ENCODE measurements at regions not wholly inside any gene's neighbourhood (a gene's known extent, or its start where the extent isn't known, plus 50 kb on each side); places are given as distances from the start of the nearest gene placed in this dataset.

DNA sequence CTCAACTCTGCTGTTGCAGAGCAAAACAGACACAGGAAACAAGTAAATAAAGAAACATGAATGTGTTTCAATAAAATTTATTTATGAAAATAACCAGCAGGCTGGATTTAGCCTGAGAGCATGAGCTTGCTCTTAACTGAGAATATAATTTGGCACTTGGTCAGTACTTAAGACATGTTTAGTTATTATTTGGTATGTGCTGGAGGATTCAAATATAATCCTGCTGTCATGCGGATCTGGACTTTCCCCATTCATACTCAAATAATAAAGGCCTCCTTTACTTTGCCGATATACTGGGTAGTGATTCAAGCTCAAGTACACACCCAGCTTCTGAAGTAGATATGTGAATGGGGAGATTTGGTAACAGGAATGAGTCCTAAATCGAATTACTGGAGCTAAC, 465.5 kb upstream of the HS3ST1 start:
- H3K27ac ChIP-seq: no peak overlapping the region
- H3K27me3 ChIP-seq (ENCODE audit: insufficient read depth, low read depth): no peaks in the 10 kb centered on the region
- no peak overlapping the region for H3K4me3 ChIP-seq (IDR thresholded peaks at IDR 0.05; ENCODE audit: insufficient read depth, low read depth, low read length)
- H2AFZ ChIP-seq (ENCODE audit: low read depth): no peak overlapping the region
- no peaks in the 10 kb centered on the region for H3K4me1 ChIP-seq (ENCODE audit: low read depth, poor library complexity, severe bottlenecking)
- no peak overlapping the region for H3K9ac ChIP-seq
- TF ChIP-seq, protein P1, sequence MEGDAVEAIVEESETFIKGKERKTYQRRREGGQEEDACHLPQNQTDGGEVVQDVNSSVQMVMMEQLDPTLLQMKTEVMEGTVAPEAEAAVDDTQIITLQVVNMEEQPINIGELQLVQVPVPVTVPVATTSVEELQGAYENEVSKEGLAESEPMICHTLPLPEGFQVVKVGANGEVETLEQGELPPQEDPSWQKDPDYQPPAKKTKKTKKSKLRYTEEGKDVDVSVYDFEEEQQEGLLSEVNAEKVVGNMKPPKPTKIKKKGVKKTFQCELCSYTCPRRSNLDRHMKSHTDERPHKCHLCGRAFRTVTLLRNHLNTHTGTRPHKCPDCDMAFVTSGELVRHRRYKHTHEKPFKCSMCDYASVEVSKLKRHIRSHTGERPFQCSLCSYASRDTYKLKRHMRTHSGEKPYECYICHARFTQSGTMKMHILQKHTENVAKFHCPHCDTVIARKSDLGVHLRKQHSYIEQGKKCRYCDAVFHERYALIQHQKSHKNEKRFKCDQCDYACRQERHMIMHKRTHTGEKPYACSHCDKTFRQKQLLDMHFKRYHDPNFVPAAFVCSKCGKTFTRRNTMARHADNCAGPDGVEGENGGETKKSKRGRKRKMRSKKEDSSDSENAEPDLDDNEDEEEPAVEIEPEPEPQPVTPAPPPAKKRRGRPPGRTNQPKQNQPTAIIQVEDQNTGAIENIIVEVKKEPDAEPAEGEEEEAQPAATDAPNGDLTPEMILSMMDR (conservative IDR thresholded peaks at IDR 0.05; ENCODE audit: low read depth, low read length): no peak
- no peaks in the 10 kb centered on the region for H4K20me1 ChIP-seq (ENCODE audit: insufficient read depth)
- no peaks in the 10 kb centered on the region for H3K79me2 ChIP-seq (ENCODE audit: insufficient read depth, low read depth)
- H3K4me2 ChIP-seq: no peak overlapping the region
- no peaks in the 10 kb centered on the region for H3K36me3 ChIP-seq (ENCODE audit: insufficient read depth)

DNA sequence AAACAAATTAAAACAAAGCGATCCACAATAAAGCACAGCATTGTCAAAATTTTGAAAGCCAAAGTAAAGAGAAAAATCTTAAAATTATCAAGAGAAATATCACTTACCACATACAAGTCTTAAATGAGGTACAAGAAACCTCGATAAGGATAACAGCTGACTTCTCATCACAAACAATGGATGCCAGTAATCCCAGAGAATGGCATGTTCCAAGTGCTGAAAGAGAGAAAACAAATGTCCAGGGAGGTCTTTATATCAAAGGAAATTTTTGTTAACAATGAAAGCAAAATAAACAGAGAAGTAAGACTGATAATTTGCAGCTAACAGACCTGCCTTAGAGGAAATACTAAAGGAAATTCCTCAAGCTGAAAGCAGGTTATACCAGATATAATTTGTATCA, 460.4 kb upstream of the HS3ST1 start:
- Histone ChIP-seq H3K79me2 (ENCODE audit: insufficient read depth, low read depth) (no peaks in the 10 kb centered on the region), H3K9ac (no peak overlapping the region), H3K27me3 (ENCODE audit: insufficient read depth, low read depth) (no peaks in the 10 kb centered on the region), H2AFZ (ENCODE audit: low read depth) (no peak overlapping the region), H3K4me2 (no peak overlapping the region), H3K27ac (no peak overlapping the region), H3K36me3 (ENCODE audit: insufficient read depth) (no peaks in the 10 kb centered on the region), H3K4me1 (ENCODE audit: low read depth, poor library complexity, severe bottlenecking) (no peaks in the 10 kb centered on the region), H4K20me1 (ENCODE audit: insufficient read depth) (no peaks in the 10 kb centered on the region), H3K4me3 (IDR thresholded peaks at IDR 0.05; ENCODE audit: insufficient read depth, low read depth, low read length) (no peak overlapping the region)
- TF ChIP-seq, protein P1 (conservative IDR thresholded peaks at IDR 0.05; ENCODE audit: low read depth, low read length): no peak

DNA sequence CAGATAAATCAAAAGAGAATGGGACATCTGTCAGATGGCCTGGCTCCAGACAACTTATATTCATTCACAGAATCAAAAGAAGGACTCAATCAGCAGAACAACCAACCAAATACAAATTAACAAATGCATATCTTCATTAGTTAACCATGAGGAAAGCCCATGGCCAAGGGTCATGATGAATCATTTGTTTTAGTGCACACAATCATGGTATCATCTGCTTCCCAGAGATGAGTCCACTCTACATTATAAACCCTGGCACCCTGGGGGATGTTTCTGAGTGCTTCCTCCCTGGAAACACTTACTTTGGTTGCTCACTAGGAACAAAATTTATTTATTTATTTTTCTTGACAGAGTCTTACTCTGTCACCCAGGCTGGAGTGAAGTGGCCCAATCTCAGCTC, 453.3 kb upstream of the HS3ST1 start:
- Histone ChIP-seq H3K36me3 (ENCODE audit: insufficient read depth) (no peaks in the 10 kb centered on the region), H2AFZ (ENCODE audit: low read depth) (no peak overlapping the region), H3K4me3 (IDR thresholded peaks at IDR 0.05; ENCODE audit: insufficient read depth, low read depth, low read length) (no peak overlapping the region), H3K4me2 (no peak overlapping the region), H3K79me2 (ENCODE audit: insufficient read depth, low read depth) (no peaks in the 10 kb centered on the region), H4K20me1 (ENCODE audit: insufficient read depth) (no peaks in the 10 kb centered on the region), H3K27ac (no peak overlapping the region), H3K27me3 (ENCODE audit: insufficient read depth, low read depth) (no peaks in the 10 kb centered on the region), H3K9ac (no peak overlapping the region), H3K4me1 (ENCODE audit: low read depth, poor library complexity, severe bottlenecking) (no peaks in the 10 kb centered on the region)
- TF ChIP-seq, protein P1 (conservative IDR thresholded peaks at IDR 0.05; ENCODE audit: low read depth, low read length): no peak

DNA sequence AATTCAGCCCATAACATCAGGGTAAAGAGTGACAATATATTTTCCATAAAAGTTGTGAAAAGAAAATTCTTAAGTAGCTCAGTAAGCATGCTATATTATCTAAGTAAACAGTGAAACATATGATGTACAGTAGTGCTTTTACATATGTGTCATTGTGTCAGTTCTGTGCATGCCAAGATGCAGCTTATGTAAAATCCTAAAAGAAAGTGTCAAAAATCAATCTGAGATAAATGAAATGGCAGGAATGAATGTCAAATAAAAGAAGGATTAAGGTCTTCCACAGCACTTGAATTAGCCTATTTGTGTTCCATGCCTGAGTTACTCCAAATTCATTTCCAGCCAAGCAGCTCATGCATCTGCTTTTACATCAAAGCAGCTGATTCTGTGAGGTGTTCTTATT, 452.7 kb upstream of the HS3ST1 start:
- TF ChIP-seq, protein P1 (conservative IDR thresholded peaks at IDR 0.05; ENCODE audit: low read depth, low read length): no peak
- Histone ChIP-seq H3K4me2 (no peak overlapping the region), H3K36me3 (ENCODE audit: insufficient read depth) (no peaks in the 10 kb centered on the region), H3K4me3 (IDR thresholded peaks at IDR 0.05; ENCODE audit: insufficient read depth, low read depth, low read length) (no peak overlapping the region), H3K9ac (no peak overlapping the region), H4K20me1 (ENCODE audit: insufficient read depth) (no peaks in the 10 kb centered on the region), H3K27me3 (ENCODE audit: insufficient read depth, low read depth) (no peaks in the 10 kb centered on the region), H2AFZ (ENCODE audit: low read depth) (no peak overlapping the region), H3K79me2 (ENCODE audit: insufficient read depth, low read depth) (no peaks in the 10 kb centered on the region), H3K27ac (no peak overlapping the region), H3K4me1 (ENCODE audit: low read depth, poor library complexity, severe bottlenecking) (no peaks in the 10 kb centered on the region)

DNA sequence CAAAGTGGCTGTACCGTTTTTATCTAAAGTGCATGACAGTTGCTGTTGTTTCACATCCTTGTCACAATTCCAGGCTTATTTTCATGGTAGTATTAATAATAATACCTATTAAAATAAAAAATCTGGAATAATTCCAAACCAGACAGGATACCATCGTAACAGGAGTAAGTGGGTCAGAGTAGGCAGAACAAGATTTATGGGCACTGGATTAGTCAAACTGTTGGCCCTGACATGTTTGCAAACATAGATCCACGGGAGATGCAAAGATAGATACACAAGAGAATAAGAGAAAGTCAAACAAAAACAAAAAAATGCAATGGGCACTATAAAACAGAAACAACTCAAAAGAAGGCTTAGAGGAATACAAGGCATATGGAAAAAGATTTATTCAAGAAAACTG, 449.5 kb upstream of the HS3ST1 start:
- Histone ChIP-seq H3K27ac (no peak overlapping the region), H3K27me3 (ENCODE audit: insufficient read depth, low read depth) (no peaks in the 10 kb centered on the region), H2AFZ (ENCODE audit: low read depth) (no peak overlapping the region), H3K4me2 (no peak overlapping the region), H3K79me2 (ENCODE audit: insufficient read depth, low read depth) (no peaks in the 10 kb centered on the region), H3K4me3 (IDR thresholded peaks at IDR 0.05; ENCODE audit: insufficient read depth, low read depth, low read length) (no peak overlapping the region), H3K9ac (no peak overlapping the region), H3K36me3 (ENCODE audit: insufficient read depth) (no peaks in the 10 kb centered on the region), H3K4me1 (ENCODE audit: low read depth, poor library complexity, severe bottlenecking) (no peaks in the 10 kb centered on the region), H4K20me1 (ENCODE audit: insufficient read depth) (no peaks in the 10 kb centered on the region)
- TF ChIP-seq, protein P1 (conservative IDR thresholded peaks at IDR 0.05; ENCODE audit: low read depth, low read length): no peak

All from KMS-11 (cell line).